CD14-positive monocyte (primary cell): ENCODE measurements at regions not wholly inside any gene's neighbourhood (a gene's known extent, or its start where the extent isn't known, plus 50 kb on each side); places are given as distances from the start of the nearest gene placed in this dataset.

ENCODE experiments used
- DNase-seq, 3 donors: peaks; one replicate each; pipeline ENCODE4 v3.0.0-alpha.2; 2011 to 2022
- H2AFZ ChIP-seq: 2 replicates; pipeline ENCODE4 v1.6.0; 2012; ENCODE audit warnings: mild to moderate bottlenecking, low read depth, low read length, inconsistent platforms; ENCODE audit not compliant: insufficient read depth, poor library complexity, severe bottlenecking
- H3K27ac ChIP-seq, 2 donors: 1 replicate in 1 of 2; 2 replicates in 1 of 2; pipeline ENCODE4 v1.5.1; 2012 to 2013; ENCODE audit warnings: low read length in 2 of 2, control low read depth in 1 of 2, inconsistent platforms in 1 of 2, low read depth in 1 of 2, mild to moderate bottlenecking in 1 of 2
- H3K27me3 ChIP-seq, 2 donors: one replicate each; pipeline versions ENCODE4 v1.6.0 to v1.6.1; 2011 to 2013; ENCODE audit warnings: low read length in 2 of 2; ENCODE audit not compliant: control insufficient read depth in 2 of 2, insufficient read depth in 2 of 2
- H3K36me3 ChIP-seq, 2 donors: replicated peaks in 1 of 2; 1 replicate in 1 of 2; 2 replicates in 1 of 2; pipeline versions ENCODE4 v1.5.1 to v1.6.1; 2012 to 2013; ENCODE audit warnings: low read length in 2 of 2, control low read depth in 1 of 2, inconsistent platforms in 1 of 2, mild to moderate bottlenecking in 1 of 2; ENCODE audit not compliant: insufficient read depth in 2 of 2, control insufficient read depth in 1 of 2
- H3K4me1 ChIP-seq, 2 donors: 1 replicate in 1 of 2; 2 replicates in 1 of 2; pipeline versions ENCODE4 v1.5.1 to v1.6.1; 2012 to 2013; ENCODE audit warnings: low read length in 2 of 2, control low read depth in 1 of 2, inconsistent platforms in 1 of 2, mild to moderate bottlenecking in 1 of 2, moderate library complexity in 1 of 2; ENCODE audit not compliant: insufficient read depth in 2 of 2, control insufficient read depth in 1 of 2
- H3K4me2 ChIP-seq: replicated peaks from 2 replicates; pipeline ENCODE3; 2012; ENCODE audit warnings: low read length, moderate library complexity, mild to moderate bottlenecking; ENCODE audit not compliant: poor library complexity, severe bottlenecking; ENCODE audit errors: extremely low read depth
- H3K4me3 ChIP-seq, 3 experiments: fragments of 200-600 bp in 1 of 3; sonication (generic) in 1 of 3; replicated peaks in 1 of 3; 1 replicate in 2 of 3; 2 replicates in 1 of 3; pipeline ENCODE4 v1.5.1; 2011 to 2013; ENCODE audit warnings: low read length in 3 of 3, mild to moderate bottlenecking in 3 of 3, control low read depth in 2 of 3, low read depth in 2 of 3, inconsistent platforms in 1 of 3, moderate library complexity in 1 of 3
- H3K79me2 ChIP-seq: 2 replicates; pipeline ENCODE4 v1.6.0; 2012; ENCODE audit warnings: mild to moderate bottlenecking, control low read depth, inconsistent platforms, low read length, moderate library complexity; ENCODE audit not compliant: insufficient read depth
- H3K9ac ChIP-seq: 2 replicates; pipeline ENCODE4 v1.6.0; 2017; ENCODE audit warnings: low read length, mild to moderate bottlenecking; ENCODE audit not compliant: insufficient read depth, poor library complexity, severe bottlenecking
- H3K9me3 ChIP-seq, 2 donors: replicated peaks in 1 of 2; 1 replicate in 1 of 2; 2 replicates in 1 of 2; pipeline versions ENCODE4 v1.5.1 to v1.6.1; 2012 to 2013; ENCODE audit warnings: low read length in 2 of 2, control low read depth in 1 of 2; ENCODE audit not compliant: control insufficient read depth in 1 of 2, insufficient read depth in 1 of 2
- H4K20me1 ChIP-seq: 2 replicates; pipeline ENCODE4 v1.6.0; 2012; ENCODE audit warnings: mild to moderate bottlenecking, low read length, control low read depth, moderate library complexity; ENCODE audit not compliant: insufficient read depth
- H3K27ac Mint-ChIP-seq, 7 donors: one replicate each; pipeline ENCODE4 v1.8.0; 2020; ENCODE audit warnings: mild to moderate bottlenecking in 7 of 7, mixed read lengths in 7 of 7, moderate library complexity in 6 of 7, inconsistent platforms in 2 of 7
- H3K27me3 Mint-ChIP-seq, 3 donors: one replicate each; pipeline ENCODE4 v1.8.0; 2021 to 2022; ENCODE audit warnings: low read depth in 3 of 3, mild to moderate bottlenecking in 3 of 3, mixed read lengths in 3 of 3, moderate library complexity in 3 of 3, inconsistent platforms in 1 of 3
- H3K36me3 Mint-ChIP-seq, 2 donors: one replicate each; pipeline ENCODE4 v1.8.0; 2020; ENCODE audit warnings: mixed read lengths in 2 of 2, inconsistent platforms in 1 of 2, mild to moderate bottlenecking in 1 of 2
- H3K4me1 Mint-ChIP-seq: one replicate; pipeline ENCODE4 v1.8.0; 2020; ENCODE audit warnings: mild to moderate bottlenecking, mixed read lengths
- H3K4me3 Mint-ChIP-seq, 2 donors: one replicate each; pipeline ENCODE4 v1.8.0; 2020; ENCODE audit warnings: mild to moderate bottlenecking in 2 of 2, mixed read lengths in 2 of 2, moderate library complexity in 1 of 2
- H3K9me3 Mint-ChIP-seq, 7 donors: one replicate each; pipeline ENCODE4 v1.8.0; 2020 to 2022; ENCODE audit warnings: mixed read lengths in 7 of 7, mild to moderate bottlenecking in 6 of 7, moderate library complexity in 6 of 7, inconsistent platforms in 2 of 7
- CTCF ChIP-seq: fragments of 200-600 bp; IDR thresholded peaks from one replicate; pipeline ENCODE4 v1.8.0; 2022; ENCODE audit warnings: antibody characterized with exemption, mild to moderate bottlenecking
- WGBS: methylation state at CpG from one replicate; pipeline ENCODE4 v1.1.5; 2013; ENCODE audit warnings: missing lambda C conversion rate; ENCODE audit not compliant: insufficient coverage; 5-methylcytosine and 5-hydroxymethylcytosine counted together
- intact Hi-C, 2 donors: fragments of 100-400 bp; cut with micrococcal nuclease; formaldehyde crosslinking; loops; one replicate each; pipeline versions ENCODE4 v1.15.0 to v1.15.1; 2023

DNA sequence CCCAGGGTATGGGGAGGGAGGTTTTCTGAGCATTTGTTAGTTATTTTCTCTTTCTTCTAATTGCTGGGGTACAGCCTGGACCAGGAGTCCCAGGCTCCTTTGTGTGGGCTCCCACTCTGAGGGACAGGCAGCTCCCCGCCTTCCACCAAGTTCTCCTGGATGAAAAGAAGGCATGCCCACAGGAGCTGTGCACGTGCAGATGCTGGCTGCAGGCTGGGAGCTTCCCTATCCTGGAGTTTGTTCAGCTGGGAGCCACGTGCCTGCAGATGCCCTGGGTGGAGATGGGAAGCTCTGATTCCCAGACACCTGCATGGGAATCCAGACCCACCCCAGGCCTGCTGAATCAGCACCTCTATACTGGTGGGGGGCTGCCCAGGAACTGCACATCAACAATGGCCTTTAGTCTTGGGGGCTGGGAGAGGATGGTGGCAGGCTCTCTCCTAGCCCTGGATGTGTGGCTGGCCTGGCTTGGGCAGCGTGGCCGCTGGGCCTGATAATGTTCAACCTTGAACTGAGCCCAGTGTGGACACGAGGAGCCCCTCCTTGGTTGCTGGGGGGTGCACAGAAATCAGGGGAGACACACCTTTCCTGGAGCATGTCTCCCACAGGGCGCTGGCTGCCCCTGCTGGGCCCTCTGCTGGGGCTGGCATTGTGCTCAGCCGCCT is 233.6 kb upstream of the HS6ST1 start:
- peaks cover 0 to 5% of the 10 kb centered on the region in 2 donors for H3K9me3 ChIP-seq
- Mint-ChIP-seq H3K36me3 (no peaks in the 10 kb centered on the region), H3K4me1 (peaks cover 11% of the 10 kb centered on the region), H3K27me3 (peaks cover 3 to 5% (median 4%) of the 10 kb centered on the region in 3 donors), H3K27ac (peak overlapping the region in 1 of 7 donors; percentile 61), H3K9me3 (peaks cover 0 to 6% (median 4%) of the 10 kb centered on the region in 7 donors), H3K4me3 (no peak overlapping the region)
- 92% methylated on average over 6 of the region's 8 CpGs for WGBS
- no peaks in the 10 kb centered on the region for H3K27me3 ChIP-seq
- H3K27ac ChIP-seq = no peak overlapping the region
- no peak for TF ChIP-seq CTCF
- H3K36me3 ChIP-seq = no peaks in the 10 kb centered on the region
- DNase-seq = no peak
- no peak overlapping the region for H3K4me2 ChIP-seq
- H3K79me2 ChIP-seq = no peaks in the 10 kb centered on the region
- intact Hi-C loops = no loop called here
- H2AFZ ChIP-seq = no peak overlapping the region
- no peak overlapping the region for H3K4me3 ChIP-seq
- H3K9ac ChIP-seq = no peak overlapping the region
- H4K20me1 ChIP-seq = no peaks in the 10 kb centered on the region
- H3K4me1 ChIP-seq = peaks cover 8% of the 10 kb centered on the region in 2 donors

DNA sequence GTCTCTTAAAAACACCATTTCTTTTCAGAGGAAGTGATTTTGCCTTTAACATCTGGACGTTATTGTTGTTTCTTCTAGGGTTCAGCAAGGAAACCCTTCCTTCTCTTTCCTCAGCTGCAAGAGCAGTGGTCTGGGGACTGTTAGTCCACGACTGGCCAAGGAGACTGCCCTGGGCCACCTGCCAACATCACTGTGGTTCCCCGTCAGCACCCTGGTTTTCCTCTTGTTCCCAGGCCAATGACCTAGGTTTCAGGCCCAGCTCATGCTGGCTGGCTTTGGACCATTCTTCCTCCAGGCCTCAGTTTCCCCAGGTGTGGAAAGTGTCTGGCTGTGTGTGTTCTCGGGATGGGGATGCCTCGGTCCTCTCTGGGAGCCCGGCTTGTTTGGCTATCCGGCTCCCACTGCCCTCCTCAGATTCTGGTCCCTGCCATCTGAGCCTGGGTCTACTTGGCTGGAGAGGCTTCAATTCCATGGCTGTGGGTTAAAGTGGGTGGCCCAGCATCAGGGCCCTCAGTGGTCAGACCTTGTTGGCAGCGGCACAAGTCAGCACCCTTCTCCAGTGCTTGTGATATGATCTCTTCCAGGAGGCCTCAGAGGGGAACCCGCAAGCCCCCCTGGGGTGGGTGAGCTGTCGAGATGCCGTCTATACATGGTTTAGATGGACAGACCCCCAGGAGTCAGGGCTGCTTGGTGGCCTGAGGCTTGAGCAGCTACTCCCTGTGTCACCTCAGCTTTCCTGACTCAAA is 234.3 kb upstream of the HS6ST1 start:
- H3K4me1 ChIP-seq = peaks cover 12 to 15% of the 10 kb centered on the region in 2 donors
- Mint-ChIP-seq H3K4me3 (no peak overlapping the region), H3K4me1 (peaks cover 18% of the 10 kb centered on the region), H3K27ac (no peak overlapping the region), H3K9me3 (peaks cover 0 to 6% (median 4%) of the 10 kb centered on the region in 7 donors), H3K36me3 (no peaks in the 10 kb centered on the region), H3K27me3 (peaks cover 1 to 5% (median 3%) of the 10 kb centered on the region in 3 donors)
- no peaks in the 10 kb centered on the region for H4K20me1 ChIP-seq
- peaks cover 0 to 5% of the 10 kb centered on the region in 2 donors for H3K9me3 ChIP-seq
- 86% methylated on average over 10 of the region's 11 CpGs for WGBS
- intact Hi-C loops = no loop called here
- H3K36me3 ChIP-seq = no peaks in the 10 kb centered on the region
- H3K4me3 ChIP-seq = no peak overlapping the region
- H3K9ac ChIP-seq = no peak overlapping the region
- H3K79me2 ChIP-seq = no peaks in the 10 kb centered on the region
- H3K27me3 ChIP-seq = no peaks in the 10 kb centered on the region
- DNase-seq = no peak
- no peak overlapping the region for H3K27ac ChIP-seq
- no peak overlapping the region for H3K4me2 ChIP-seq
- H2AFZ ChIP-seq = no peak overlapping the region
- TF ChIP-seq CTCF = no peak
